Gastroesophageal sphincter (tissue), 4 donors: ENCODE measurements at regions not wholly inside any gene's neighbourhood (a gene's known extent, or its start where the extent isn't known, plus 50 kb on each side); places are given as distances from the start of the nearest gene placed in this dataset.

ENCODE experiments used
- ATAC-seq: fragments of 150-250 bp; one replicate; pipeline ENCODE4 v1.9.1; 2016; ENCODE audit warnings: mild to moderate bottlenecking, moderate library complexity
- H3K27ac ChIP-seq, 4 donors: fragments of 200-600 bp; sonication (generic) in 3 of 4; 1 replicate in 3 of 4; 2 replicates in 1 of 4; pipeline ENCODE4 v1.5.1; 2016 to 2019
- H3K27me3 ChIP-seq: fragments of 200-600 bp; sonication (generic); one replicate; pipeline ENCODE4 v1.5.1; 2019
- H3K36me3 ChIP-seq, 2 donors: fragments of 200-600 bp; sonication (generic); one replicate each; pipeline ENCODE4 v1.5.1; 2019; ENCODE audit warnings: control low read depth in 1 of 2
- H3K4me1 ChIP-seq, 3 donors: fragments of 200-600 bp; sonication (generic); 1 replicate in 2 of 3; 2 replicates in 1 of 3; pipeline ENCODE4 v1.5.1; 2016 to 2019; ENCODE audit warnings: control low read depth in 2 of 3
- H3K4me3 ChIP-seq, 2 donors: fragments of 200-600 bp; sonication (generic); one replicate each; pipeline ENCODE4 v1.5.1; 2019; ENCODE audit warnings: mild to moderate bottlenecking in 1 of 2, moderate library complexity in 1 of 2
- H3K9me3 ChIP-seq, 3 donors: fragments of 200-600 bp; sonication (generic); one replicate each; pipeline ENCODE4 v1.5.1; 2017 to 2019; ENCODE audit warnings: control low read depth in 2 of 3
- EP300 ChIP-seq: sonication (generic); formaldehyde crosslinking; IDR thresholded peaks from one replicate; pipeline ENCODE4 v1.6.1; 2017; ENCODE audit warnings: antibody characterized with exemption, mild to moderate bottlenecking
- POLR2A ChIP-seq, 2 donors: fragments of 450-650 bp; IDR thresholded peaks; one replicate each; pipeline ENCODE4 v1.6.1; 2017; ENCODE audit warnings: antibody characterized with exemption in 2 of 2, mild to moderate bottlenecking in 2 of 2, moderate library complexity in 1 of 2
- POLR2AphosphoS5 ChIP-seq: sonication (generic); formaldehyde crosslinking; IDR thresholded peaks from one replicate; pipeline ENCODE4 v1.6.1; 2017; ENCODE audit warnings: antibody characterized with exemption
- WGBS, 2 donors: methylation state at CpG; one replicate each; pipeline ENCODE4 v1.1.5; 2018; ENCODE audit warnings: low coverage in 1 of 2; 5-methylcytosine and 5-hydroxymethylcytosine counted together
- small RNA-seq, 4 donors: library from RNA; depleted of rRNA; stranded (forward); fragments of <200 nt; gene quantifications; one replicate each; pipeline ENCODE3, GENCODE V24; 2016
- TF ChIP-seq, protein P1 (sequence below), 4 experiments: fragments of 200-600 bp in 2 of 4; fragments of 450-650 bp in 2 of 4; sonication (generic) in 1 of 4; IDR thresholded peaks; one replicate each; pipeline ENCODE4 v1.5.1; 2017 to 2019; ENCODE audit warnings: antibody characterized with exemption in 4 of 4, mild to moderate bottlenecking in 2 of 4, moderate library complexity in 2 of 4

DNA sequence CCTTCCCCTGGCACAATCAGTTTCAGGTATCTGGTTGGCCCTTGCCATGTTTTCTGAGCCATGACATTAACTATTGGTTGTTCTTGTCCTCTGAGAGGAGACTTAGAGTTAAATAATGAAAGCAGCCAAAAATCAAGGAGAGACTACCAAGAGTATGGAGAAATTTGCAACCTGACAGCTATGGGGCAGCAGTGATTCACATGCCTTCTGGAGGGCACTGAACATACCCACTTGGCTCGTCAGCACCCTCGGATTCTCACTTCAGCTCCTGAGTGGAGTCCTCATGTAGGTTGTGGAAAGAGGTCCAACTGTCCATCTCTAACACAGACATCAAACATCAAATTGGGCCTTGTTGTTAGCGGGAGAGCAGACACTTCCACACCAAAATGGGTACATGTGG lies 265.6 kb downstream of the EBLN2 start:
- 78 to 89% methylated on average over 1 to 2 of the region's 3 CpGs for WGBS, 2 donors
- Histone ChIP-seq H3K9me3 (peaks cover 0 to 9% (median 0%) of the 10 kb centered on the region in 3 donors), H3K27ac (no peak overlapping the region), H3K27me3 (no peaks in the 10 kb centered on the region), H3K4me3 (no peak overlapping the region), H3K4me1 (no peaks in the 10 kb centered on the region), H3K36me3 (no peaks in the 10 kb centered on the region)
- TF ChIP-seq POLR2A (IDR thresholded peaks at IDR 0.05) (no peak), EP300 (no peak), POLR2AphosphoS5 (no peak)
- TF ChIP-seq, protein P1, sequence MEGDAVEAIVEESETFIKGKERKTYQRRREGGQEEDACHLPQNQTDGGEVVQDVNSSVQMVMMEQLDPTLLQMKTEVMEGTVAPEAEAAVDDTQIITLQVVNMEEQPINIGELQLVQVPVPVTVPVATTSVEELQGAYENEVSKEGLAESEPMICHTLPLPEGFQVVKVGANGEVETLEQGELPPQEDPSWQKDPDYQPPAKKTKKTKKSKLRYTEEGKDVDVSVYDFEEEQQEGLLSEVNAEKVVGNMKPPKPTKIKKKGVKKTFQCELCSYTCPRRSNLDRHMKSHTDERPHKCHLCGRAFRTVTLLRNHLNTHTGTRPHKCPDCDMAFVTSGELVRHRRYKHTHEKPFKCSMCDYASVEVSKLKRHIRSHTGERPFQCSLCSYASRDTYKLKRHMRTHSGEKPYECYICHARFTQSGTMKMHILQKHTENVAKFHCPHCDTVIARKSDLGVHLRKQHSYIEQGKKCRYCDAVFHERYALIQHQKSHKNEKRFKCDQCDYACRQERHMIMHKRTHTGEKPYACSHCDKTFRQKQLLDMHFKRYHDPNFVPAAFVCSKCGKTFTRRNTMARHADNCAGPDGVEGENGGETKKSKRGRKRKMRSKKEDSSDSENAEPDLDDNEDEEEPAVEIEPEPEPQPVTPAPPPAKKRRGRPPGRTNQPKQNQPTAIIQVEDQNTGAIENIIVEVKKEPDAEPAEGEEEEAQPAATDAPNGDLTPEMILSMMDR (IDR thresholded peaks at IDR 0.05): no peak
- ATAC-seq: no peak

Small RNA genes lying in the stretch of these regions (small RNA-seq; reads per million reads assigned to genes)
- gene RNU6-1270P: 0 reads per million in 4 donors
